H9 (cell line): ENCODE measurements at regions not wholly inside any gene's neighbourhood (a gene's known extent, or its start where the extent isn't known, plus 50 kb on each side); places are given as distances from the start of the nearest gene placed in this dataset.

Source experiments
- DNase-seq: peaks from one replicate; pipeline ENCODE4 v3.0.0-alpha.2; 2017
- H2AFZ ChIP-seq: one replicate; pipeline ENCODE4 v1.6.1; 2013; ENCODE audit warnings: mild to moderate bottlenecking, low read length, control low read depth, moderate library complexity
- H2AK5ac ChIP-seq: 2 replicates; pipeline ENCODE4 v1.6.1; 2013; ENCODE audit warnings: low read length, control low read depth, mixed read lengths; ENCODE audit not compliant: insufficient read length
- H2BK120ac ChIP-seq: one replicate; pipeline ENCODE4 v1.6.1; 2013; ENCODE audit warnings: low read depth, mild to moderate bottlenecking, low read length, control low read depth, inconsistent platforms; ENCODE audit not compliant: poor library complexity, severe bottlenecking
- H2BK12ac ChIP-seq: 2 replicates; pipeline ENCODE4 v1.6.1; 2013; ENCODE audit warnings: low read length, control low read depth, mixed read lengths, low read depth; ENCODE audit not compliant: insufficient read length
- H2BK15ac ChIP-seq: 2 replicates; pipeline ENCODE4 v1.6.1; 2013; ENCODE audit warnings: low read depth, low read length, control low read depth
- H2BK20ac ChIP-seq: one replicate; pipeline ENCODE4 v1.6.1; 2013; ENCODE audit warnings: low read depth, mild to moderate bottlenecking, low read length, control low read depth, inconsistent platforms; ENCODE audit not compliant: poor library complexity, severe bottlenecking
- H2BK5ac ChIP-seq: 2 replicates; pipeline ENCODE4 v1.6.1; 2013; ENCODE audit warnings: low read length, control low read depth, mixed read lengths; ENCODE audit not compliant: insufficient read length
- H3K14ac ChIP-seq: 2 replicates; pipeline ENCODE4 v1.6.1; 2013; ENCODE audit warnings: low read length, control low read depth; ENCODE audit not compliant: insufficient read depth
- H3K18ac ChIP-seq: 2 replicates; pipeline ENCODE4 v1.6.1; 2013; ENCODE audit warnings: low read depth, mild to moderate bottlenecking, mixed read lengths, low read length, control low read depth; ENCODE audit not compliant: insufficient read length
- H3K23ac ChIP-seq: 2 replicates; pipeline ENCODE4 v1.6.1; 2013; ENCODE audit warnings: low read length, control low read depth, mixed read lengths, low read depth; ENCODE audit not compliant: insufficient read length
- H3K23me2 ChIP-seq: 2 replicates; pipeline ENCODE4 v1.6.1; 2013; ENCODE audit warnings: low read depth, mild to moderate bottlenecking, mixed read lengths, low read length, control low read depth; ENCODE audit not compliant: insufficient read length, poor library complexity, severe bottlenecking
- H3K27ac ChIP-seq: 2 replicates; pipeline ENCODE4 v1.5.1; 2013; ENCODE audit warnings: low read length, control low read depth, mixed read lengths, low read depth; ENCODE audit not compliant: insufficient read length
- H3K27me3 ChIP-seq: 2 replicates; pipeline ENCODE4 v1.6.1; 2013; ENCODE audit warnings: low read length, control low read depth, inconsistent platforms; ENCODE audit not compliant: insufficient read depth
- H3K4ac ChIP-seq: 2 replicates; pipeline ENCODE4 v1.6.1; 2013; ENCODE audit warnings: low read depth, mild to moderate bottlenecking, control low read depth, inconsistent platforms, low read length, moderate library complexity
- H3K4me1 ChIP-seq: 2 replicates; pipeline ENCODE4 v1.6.1; 2013; ENCODE audit warnings: low read length, control low read depth, inconsistent platforms; ENCODE audit not compliant: insufficient read depth
- H3K4me2 ChIP-seq: 2 replicates; pipeline ENCODE4 v1.6.1; 2013; ENCODE audit warnings: low read length, control low read depth, mixed read lengths; ENCODE audit not compliant: insufficient read length, insufficient read depth
- H3K56ac ChIP-seq: 2 replicates; pipeline ENCODE4 v1.6.1; 2013; ENCODE audit warnings: low read depth, mild to moderate bottlenecking, mixed read lengths, low read length, control low read depth; ENCODE audit not compliant: insufficient read length
- H3K79me1 ChIP-seq: 2 replicates; pipeline ENCODE4 v1.6.1; 2013; ENCODE audit warnings: low read depth, mild to moderate bottlenecking, moderate library complexity, low read length, control low read depth, inconsistent platforms; ENCODE audit not compliant: insufficient read depth, poor library complexity, severe bottlenecking
- H3K79me2 ChIP-seq: 2 replicates; pipeline ENCODE4 v1.6.1; 2013; ENCODE audit warnings: low read length, control low read depth, inconsistent platforms; ENCODE audit not compliant: insufficient read depth
- H3K9ac ChIP-seq: 2 replicates; pipeline ENCODE4 v1.6.1; 2013; ENCODE audit warnings: low read length, control low read depth, mixed read lengths; ENCODE audit not compliant: insufficient read length; ENCODE audit errors: extremely low read depth
- H3K9me3 ChIP-seq: one replicate; pipeline ENCODE4 v1.6.1; 2013; ENCODE audit warnings: low read depth, low read length, inconsistent platforms; ENCODE audit not compliant: control insufficient read depth
- H3T11ph ChIP-seq: one replicate; pipeline ENCODE4 v1.6.1; 2013; ENCODE audit warnings: mild to moderate bottlenecking, low read length, control low read depth, inconsistent platforms
- H4K20me1 ChIP-seq: one replicate; pipeline ENCODE4 v1.6.1; 2013; ENCODE audit not compliant: control insufficient read depth, insufficient read length, insufficient read depth
- H4K5ac ChIP-seq: 2 replicates; pipeline ENCODE4 v1.6.1; 2013; ENCODE audit warnings: low read depth, mild to moderate bottlenecking, mixed read lengths, low read length, control low read depth; ENCODE audit not compliant: insufficient read length
- H4K8ac ChIP-seq: replicated peaks from 2 replicates; pipeline ENCODE4 v1.6.1; 2013; ENCODE audit warnings: low read length, control low read depth, mixed read lengths, low read depth; ENCODE audit not compliant: insufficient read length
- H4K91ac ChIP-seq: 2 replicates; pipeline ENCODE4 v1.6.1; 2013; ENCODE audit warnings: low read depth, mild to moderate bottlenecking, moderate library complexity, mixed read lengths, low read length, control low read depth; ENCODE audit not compliant: insufficient read length
- H3K27ac Mint-ChIP-seq, 3 experiments: 2 replicates in 2 of 3; 3 replicates in 1 of 3; pipeline ENCODE4 v1.8.0; 2020 to 2021; ENCODE audit warnings: mixed read lengths in 3 of 3, mild to moderate bottlenecking in 1 of 3, moderate library complexity in 1 of 3
- H3K27me3 Mint-ChIP-seq: 2 replicates; pipeline ENCODE4 v1.8.0; 2021; ENCODE audit warnings: low read depth, mild to moderate bottlenecking, moderate library complexity, mixed read lengths
- H3K36me3 Mint-ChIP-seq, 3 experiments: 2 replicates in 2 of 3; 3 replicates in 1 of 3; pipeline ENCODE4 v1.8.0; 2020 to 2021; ENCODE audit warnings: low read depth in 3 of 3, mixed read lengths in 3 of 3; ENCODE audit not compliant: insufficient read depth in 1 of 3
- H3K4me1 Mint-ChIP-seq, 2 experiments: 2 replicates each; pipeline ENCODE4 v1.8.0; 2020; ENCODE audit warnings: mixed read lengths in 2 of 2
- H3K4me3 Mint-ChIP-seq, 2 experiments: 2 replicates in 1 of 2; 3 replicates in 1 of 2; pipeline ENCODE4 v1.8.0; 2020 to 2021; ENCODE audit warnings: mild to moderate bottlenecking in 2 of 2, mixed read lengths in 2 of 2, moderate library complexity in 1 of 2
- H3K9me3 Mint-ChIP-seq, 2 experiments: 2 replicates in 1 of 2; 3 replicates in 1 of 2; pipeline ENCODE4 v1.8.0; 2020; ENCODE audit warnings: mild to moderate bottlenecking in 2 of 2, mixed read lengths in 2 of 2, moderate library complexity in 1 of 2
- CTCF ChIP-seq: fragments of 200-600 bp; sonication (generic); conservative IDR thresholded peaks from 3 replicates; pipeline ENCODE4 v1.8.0; 2021; ENCODE audit warnings: antibody characterized with exemption, mild to moderate bottlenecking
- WGBS: extraction: QIAGEN DNeasy Blood & Tissue Kit; methylation state at CpG from one replicate; pipeline ENCODE4 v1.1.7; 2013; ENCODE audit warnings: missing lambda C conversion rate, low lambda C conversion rate, mixed read lengths; ENCODE audit not compliant: insufficient read length; ENCODE audit errors: extremely low coverage; 5-methylcytosine and 5-hydroxymethylcytosine counted together

DNA sequence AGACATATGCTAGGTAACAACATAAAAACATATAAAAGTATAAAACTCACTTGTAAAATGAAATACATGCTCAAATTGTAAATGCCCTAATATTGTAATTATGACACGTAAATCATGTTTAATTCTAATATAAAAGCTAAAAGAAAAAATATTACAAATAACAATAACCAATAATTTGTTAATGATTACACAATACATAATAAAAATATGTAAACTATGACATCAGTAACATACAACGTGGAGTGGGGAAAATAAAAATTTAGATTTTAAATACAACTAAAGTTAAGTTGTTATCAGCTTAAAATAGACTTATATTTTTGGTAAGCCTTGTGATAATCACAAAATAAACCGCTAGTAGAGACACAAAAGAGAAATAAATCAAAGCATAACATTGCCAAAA is 376.4 kb downstream of the BRINP2 start:
- Mint-ChIP-seq H3K27ac (no peak overlapping the region), H3K4me3 (no peak overlapping the region), H3K9me3 (no peaks in the 10 kb centered on the region; a peak in 1 of 5 replicates), H3K4me1 (no peaks in the 10 kb centered on the region), H3K27me3 (no peaks in the 10 kb centered on the region), H3K36me3 (no peaks in the 10 kb centered on the region)
- H3T11ph ChIP-seq, result no peak overlapping the region
- H3K9ac ChIP-seq, result no peak overlapping the region
- H3K23me2 ChIP-seq, result no peaks in the 10 kb centered on the region
- no peak for TF ChIP-seq CTCF
- no peaks in the 10 kb centered on the region for H3K79me2 ChIP-seq
- H2AFZ ChIP-seq, result no peak overlapping the region
- H3K56ac ChIP-seq, result no peak overlapping the region
- no peak overlapping the region for H2BK120ac ChIP-seq
- H2AK5ac ChIP-seq, result no peak overlapping the region
- no peak overlapping the region for H3K27ac ChIP-seq
- no peaks in the 10 kb centered on the region for H3K79me1 ChIP-seq
- no peak overlapping the region for H2BK12ac ChIP-seq
- H4K20me1 ChIP-seq, result no peaks in the 10 kb centered on the region
- H4K8ac ChIP-seq, result no peak overlapping the region
- H2BK15ac ChIP-seq, result no peak overlapping the region
- no peak overlapping the region for H4K5ac ChIP-seq
- no peak overlapping the region for H3K14ac ChIP-seq
- H3K23ac ChIP-seq, result no peak overlapping the region
- H3K18ac ChIP-seq, result no peak overlapping the region
- H4K91ac ChIP-seq, result no peak overlapping the region
- WGBS, result no CpG with 5 or more reads among the region's 3 CpGs
- no peak for DNase-seq
- no peaks in the 10 kb centered on the region for H3K27me3 ChIP-seq
- H3K9me3 ChIP-seq, result no peaks in the 10 kb centered on the region
- H3K4me1 ChIP-seq, result no peaks in the 10 kb centered on the region
- no peak overlapping the region for H2BK5ac ChIP-seq
- no peak overlapping the region for H3K4ac ChIP-seq
- no peak overlapping the region for H2BK20ac ChIP-seq
- no peak overlapping the region for H3K4me2 ChIP-seq
